Uterus (tissue), 3 donors: ENCODE measurements at regions not wholly inside any gene's neighbourhood (a gene's known extent, or its start where the extent isn't known, plus 50 kb on each side); places are given as distances from the start of the nearest gene placed in this dataset.

Experiments
- DNase-seq, 2 donors: peaks; one replicate each; pipeline ENCODE4 v3.0.0-alpha.2; 2019 to 2020
- H3K27ac ChIP-seq, 2 donors: fragments of 200-600 bp; sonication (generic); 1 replicate in 1 of 2; 2 replicates in 1 of 2; pipeline ENCODE4 v1.5.1; 2016 to 2018
- H3K27me3 ChIP-seq, 2 donors: fragments of 200-600 bp; sonication (generic); one replicate each; pipeline ENCODE4 v1.5.1; 2018 to 2019; ENCODE audit warnings: control low read depth in 1 of 2
- H3K36me3 ChIP-seq, 2 donors: fragments of 200-600 bp; sonication (generic); one replicate each; pipeline ENCODE4 v1.5.1; 2019; ENCODE audit warnings: control low read depth in 1 of 2
- H3K4me1 ChIP-seq, 2 donors: fragments of 200-600 bp; sonication (generic); one replicate each; pipeline ENCODE4 v1.5.1; 2018 to 2019; ENCODE audit warnings: control low read depth in 1 of 2
- H3K4me3 ChIP-seq, 2 donors: fragments of 200-600 bp; sonication (generic); 1 replicate in 1 of 2; 2 replicates in 1 of 2; pipeline ENCODE4 v1.5.1; 2018 to 2019; ENCODE audit warnings: mild to moderate bottlenecking in 1 of 2
- H3K9me3 ChIP-seq, 2 donors: fragments of 200-600 bp; sonication (generic); one replicate each; pipeline ENCODE4 v1.5.1; 2019; ENCODE audit warnings: control low read depth in 1 of 2
- CTCF ChIP-seq, 4 experiments: fragments of 200-600 bp in 2 of 4; fragments of 450-650 bp in 2 of 4; sonication (generic) in 2 of 4; IDR thresholded peaks; one replicate each; pipeline ENCODE4 v1.5.1; 2016 to 2019; ENCODE audit warnings: antibody characterized with exemption in 4 of 4, mild to moderate bottlenecking in 2 of 4, moderate library complexity in 1 of 4
- POLR2A ChIP-seq, 2 donors: fragments of 450-650 bp; IDR thresholded peaks; one replicate each; pipeline ENCODE4 v1.6.1; 2016; ENCODE audit warnings: antibody characterized with exemption in 2 of 2, mild to moderate bottlenecking in 1 of 2, moderate library complexity in 1 of 2
- intact Hi-C: fragments of 100-400 bp; cut with DNase I; formaldehyde crosslinking; loops from one replicate; pipeline ENCODE4 v1.15.1; 2023; ENCODE audit warnings: low total_unique reads
- donor health status: DM: yes; HTN: yes; CAD: no.

GRCh38 chr1:168832661-168833060, 103.7 kb upstream of the DPT start:
- intact Hi-C loops = no loop called here
- H3K9me3 ChIP-seq = no peaks in the 10 kb centered on the region
- no peak for DNase-seq
- H3K27ac ChIP-seq = no peak overlapping the region
- TF ChIP-seq CTCF (IDR thresholded peaks at IDR 0.05) (no peak), POLR2A (IDR thresholded peaks at IDR 0.05) (no peak)
- H3K27me3 ChIP-seq = no peaks in the 10 kb centered on the region
- no peaks in the 10 kb centered on the region for H3K36me3 ChIP-seq
- H3K4me1 ChIP-seq = no peaks in the 10 kb centered on the region
- no peak overlapping the region for H3K4me3 ChIP-seq

- TF ChIP-seq POLR2A (IDR thresholded peaks at IDR 0.05) (no peak), CTCF (IDR thresholded peaks at IDR 0.05) (no peak)
- DNase-seq = no peak
- Histone ChIP-seq H3K27ac (no peak overlapping the region), H3K27me3 (no peaks in the 10 kb centered on the region), H3K4me3 (no peak overlapping the region), H3K9me3 (no peaks in the 10 kb centered on the region), H3K4me1 (no peaks in the 10 kb centered on the region), H3K36me3 (no peaks in the 10 kb centered on the region)
- intact Hi-C loops = no loop called here
Measured at GRCh38 chr1:168833362-168833761, 104.4 kb upstream of the DPT start.

- intact Hi-C loops = no loop called here
Measured at GRCh38 chr1:168833801-168834224, 104.8 kb upstream of the DPT start.

GRCh38 chr1:168834225-168834872, 105.3 kb upstream of the DPT start:
- Histone ChIP-seq H3K27ac (no peak overlapping the region), H3K27me3 (no peaks in the 10 kb centered on the region), H3K4me1 (no peaks in the 10 kb centered on the region), H3K4me3 (no peak overlapping the region), H3K36me3 (no peaks in the 10 kb centered on the region), H3K9me3 (no peaks in the 10 kb centered on the region)
- DNase-seq = no peak
- intact Hi-C loops = no loop called here
- TF ChIP-seq CTCF (IDR thresholded peaks at IDR 0.05) (no peak), POLR2A (IDR thresholded peaks at IDR 0.05) (no peak)

More at GRCh38 chr1:168833801-168834224, 104.8 kb upstream of the DPT start:
- Histone ChIP-seq H3K36me3 (no peaks in the 10 kb centered on the region), H3K9me3 (no peaks in the 10 kb centered on the region), H3K4me1 (no peaks in the 10 kb centered on the region), H3K27ac (no peak overlapping the region), H3K4me3 (no peak overlapping the region), H3K27me3 (no peaks in the 10 kb centered on the region)
- no peak for DNase-seq
- TF ChIP-seq POLR2A (IDR thresholded peaks at IDR 0.05) (no peak), CTCF (IDR thresholded peaks at IDR 0.05) (no peak)

GRCh38 chr1:168835176-168835575, 106.2 kb upstream of the DPT start:
- Histone ChIP-seq H3K4me1 (no peaks in the 10 kb centered on the region), H3K36me3 (no peaks in the 10 kb centered on the region), H3K4me3 (no peak overlapping the region), H3K9me3 (no peaks in the 10 kb centered on the region), H3K27ac (no peak overlapping the region), H3K27me3 (no peaks in the 10 kb centered on the region)
- intact Hi-C loops = no loop called here
- no peak for DNase-seq
- TF ChIP-seq CTCF (IDR thresholded peaks at IDR 0.05) (no peak), POLR2A (IDR thresholded peaks at IDR 0.05) (no peak)
